HEK293T (cell line): ENCODE measurements at regions not wholly inside any gene's neighbourhood (a gene's known extent, or its start where the extent isn't known, plus 50 kb on each side); places are given as distances from the start of the nearest gene placed in this dataset.

Experiments used
- CTCF ChIA-PET: fragments of 350-600 bp; formaldehyde crosslinking; extraction: SDS; loops from one replicate; lab custom pipeline; 2021; ENCODE audit warnings: antibody characterized with exemption, inconsistent platforms; lab: Yijun Ruan, JAX
- POLR2A ChIA-PET: fragments of 350-600 bp; formaldehyde crosslinking; extraction: SDS; loops from one replicate; lab custom pipeline; 2020; ENCODE audit warnings: antibody characterized with exemption, inconsistent platforms; lab: Yijun Ruan, JAX
- DNase-seq: peaks from one replicate; pipeline ENCODE4 v3.0.0; 2012; ENCODE audit warnings: mixed read lengths; ENCODE audit errors: extremely low spot score
- ARNT ChIP-seq: fragments of 450-650 bp; IDR thresholded peaks from 2 replicates; pipeline ENCODE4 v1.6.1; 2017; ENCODE audit warnings: mild to moderate bottlenecking
- BHLHE40 ChIP-seq: fragments of 450-650 bp; IDR thresholded peaks from 2 replicates; pipeline ENCODE4 v1.6.1; 2016; ENCODE audit warnings: mild to moderate bottlenecking, moderate library complexity, borderline replicate concordance
- CTBP1 ChIP-seq: fragments of 450-650 bp; IDR thresholded peaks from 2 replicates; pipeline ENCODE4 v1.6.1; 2016; ENCODE audit warnings: borderline replicate concordance
- ELF4 ChIP-seq: fragments of 450-650 bp; IDR thresholded peaks from 2 replicates; pipeline ENCODE4 v1.6.1; 2017; ENCODE audit warnings: antibody characterized with exemption
- FOXA1 ChIP-seq: fragments of 450-650 bp; IDR thresholded peaks from 2 replicates; pipeline ENCODE4 v1.6.1; 2016; ENCODE audit warnings: mild to moderate bottlenecking
- FOXK2 ChIP-seq: fragments of 450-650 bp; IDR thresholded peaks from 2 replicates; pipeline ENCODE4 v1.6.1; 2016; ENCODE audit warnings: mild to moderate bottlenecking
- FOXM1 ChIP-seq: fragments of 450-650 bp; IDR thresholded peaks from 2 replicates; pipeline ENCODE4 v1.6.1; 2017; ENCODE audit warnings: mild to moderate bottlenecking, borderline replicate concordance
- HDGF ChIP-seq: fragments of 450-650 bp; IDR thresholded peaks from 2 replicates; pipeline ENCODE4 v1.6.1; 2017; ENCODE audit warnings: antibody characterized with exemption, borderline replicate concordance
- L3MBTL2 ChIP-seq: fragments of 450-650 bp; conservative IDR thresholded peaks from 2 replicates; pipeline ENCODE4 v1.6.1; 2016; ENCODE audit warnings: mild to moderate bottlenecking
- LEF1 ChIP-seq: fragments of 450-650 bp; IDR thresholded peaks from 2 replicates; pipeline ENCODE4 v1.6.1; 2017; ENCODE audit warnings: mild to moderate bottlenecking, borderline replicate concordance
- NFRKB ChIP-seq: fragments of 450-650 bp; IDR thresholded peaks from 2 replicates; pipeline ENCODE4 v1.6.1; 2016; ENCODE audit warnings: mild to moderate bottlenecking, moderate library complexity
- SP1 ChIP-seq: fragments of 450-650 bp; IDR thresholded peaks from 2 replicates; pipeline ENCODE4 v1.6.1; 2017
- SUZ12 ChIP-seq: fragments of 450-650 bp; IDR thresholded peaks from 2 replicates; pipeline ENCODE4 v1.6.1; 2016; ENCODE audit warnings: mild to moderate bottlenecking
- TARDBP ChIP-seq: fragments of 450-650 bp; IDR thresholded peaks from 2 replicates; pipeline ENCODE4 v1.6.1; 2016
- ZNF384 ChIP-seq: fragments of 450-650 bp; IDR thresholded peaks from 2 replicates; pipeline ENCODE4 v1.6.1; 2016
- TF ChIP-seq, protein P1 (sequence below): fragments of 450-650 bp; IDR thresholded peaks from 2 replicates; pipeline ENCODE4 v1.6.1; 2016

DNA sequence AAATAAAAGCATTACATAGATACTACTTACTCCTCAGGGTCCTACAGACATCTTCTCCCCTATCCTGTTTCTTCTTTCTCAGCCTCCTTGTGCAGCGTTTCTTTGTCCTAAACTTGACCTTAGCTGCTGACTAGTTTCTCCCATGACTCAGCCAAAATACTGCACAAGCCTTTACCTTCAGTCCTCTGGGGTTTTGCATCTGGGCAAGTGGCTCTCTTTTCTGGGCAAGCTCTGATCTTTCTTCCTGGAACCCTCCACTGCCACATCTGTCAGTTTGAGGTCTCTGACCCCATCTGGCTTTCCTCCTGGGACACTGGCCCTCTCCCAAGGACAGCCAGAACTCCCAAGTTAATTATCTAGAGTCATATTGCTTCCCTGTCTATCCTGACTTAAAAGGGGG is 838.4 kb downstream of the DHX35 start:
- TF ChIP-seq FOXK2 (no peak), SUZ12 (no peak), HDGF (no peak), TARDBP (no peak), CTBP1 (no peak), SP1 (no peak), ARNT (no peak), FOXM1 (no peak), L3MBTL2 (no peak), LEF1 (no peak), FOXA1 (no peak), BHLHE40 (no peak), NFRKB (no peak), ELF4 (no peak), ZNF384 (no peak)
- TF ChIP-seq, protein P1, sequence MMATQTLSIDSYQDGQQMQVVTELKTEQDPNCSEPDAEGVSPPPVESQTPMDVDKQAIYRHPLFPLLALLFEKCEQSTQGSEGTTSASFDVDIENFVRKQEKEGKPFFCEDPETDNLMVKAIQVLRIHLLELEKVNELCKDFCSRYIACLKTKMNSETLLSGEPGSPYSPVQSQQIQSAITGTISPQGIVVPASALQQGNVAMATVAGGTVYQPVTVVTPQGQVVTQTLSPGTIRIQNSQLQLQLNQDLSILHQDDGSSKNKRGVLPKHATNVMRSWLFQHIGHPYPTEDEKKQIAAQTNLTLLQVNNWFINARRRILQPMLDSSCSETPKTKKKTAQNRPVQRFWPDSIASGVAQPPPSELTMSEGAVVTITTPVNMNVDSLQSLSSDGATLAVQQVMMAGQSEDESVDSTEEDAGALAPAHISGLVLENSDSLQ, result no peak
- CTCF ChIA-PET, result no interaction called here
- DNase-seq, result no peak
- POLR2A ChIA-PET, result no interaction called here

DNA sequence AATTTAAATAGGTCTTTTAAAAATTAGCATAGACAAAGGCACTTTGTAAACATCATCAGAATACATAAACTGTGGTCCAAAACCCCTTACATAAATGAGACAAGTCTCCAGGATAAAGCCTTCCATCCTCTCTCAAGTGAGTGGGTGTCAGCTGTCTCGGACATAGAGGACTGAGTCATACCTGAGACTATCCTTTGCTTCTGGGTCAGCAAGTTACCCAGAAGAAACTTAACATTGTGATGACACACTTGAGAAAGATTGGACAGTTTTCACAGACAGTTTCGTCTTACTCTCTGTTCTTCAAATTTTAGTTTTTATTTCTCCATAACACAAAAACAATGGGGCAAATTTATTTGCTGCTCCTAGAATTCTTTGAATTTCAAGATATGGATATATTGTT is 838.0 kb downstream of the DHX35 start:
- no peak for DNase-seq
- ChIA-PET CTCF (no interaction called here), POLR2A (no interaction called here)
- no peak for TF ChIP-seq FOXM1
- no peak for TF ChIP-seq SP1
- TF ChIP-seq HDGF, result no peak
- no peak for TF ChIP-seq ARNT
- no peak for TF ChIP-seq BHLHE40
- no peak for TF ChIP-seq TARDBP
- no peak for TF ChIP-seq SUZ12
- no peak for TF ChIP-seq CTBP1
- no peak for TF ChIP-seq L3MBTL2
- TF ChIP-seq FOXK2, result no peak
- no peak for TF ChIP-seq NFRKB
- no peak for TF ChIP-seq FOXA1
- TF ChIP-seq LEF1, result no peak
- TF ChIP-seq ZNF384, result no peak
- TF ChIP-seq, protein P1, result no peak
- no peak for TF ChIP-seq ELF4

DNA sequence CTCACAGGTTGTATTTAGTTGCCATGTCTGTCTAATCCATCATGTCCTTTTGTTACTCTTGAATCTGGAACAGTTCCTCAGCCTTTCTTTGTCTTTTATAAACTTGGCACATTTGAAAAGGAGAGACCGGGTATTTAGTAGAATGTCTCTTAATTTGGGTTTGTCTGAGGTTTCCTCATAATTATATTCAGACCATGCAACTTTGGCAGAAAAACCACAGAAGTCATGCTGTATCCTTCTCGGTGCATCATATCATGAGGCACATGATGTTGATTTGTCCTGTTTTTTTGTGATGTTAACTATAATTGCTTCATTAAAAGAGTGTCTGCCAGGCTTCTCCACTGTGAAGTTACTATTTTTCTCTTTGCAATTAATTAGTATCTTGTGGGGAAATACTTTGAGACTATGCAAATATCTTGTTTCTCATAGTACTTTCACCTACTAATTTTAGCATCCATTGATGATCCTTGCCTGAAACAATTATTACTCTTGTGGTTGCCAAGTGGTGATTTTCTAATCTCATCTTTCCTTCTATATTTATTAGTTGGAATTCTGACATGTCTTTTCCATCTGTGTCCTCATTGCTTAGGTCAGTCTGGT is 837.3 kb downstream of the DHX35 start:
- no peak for DNase-seq

DNA sequence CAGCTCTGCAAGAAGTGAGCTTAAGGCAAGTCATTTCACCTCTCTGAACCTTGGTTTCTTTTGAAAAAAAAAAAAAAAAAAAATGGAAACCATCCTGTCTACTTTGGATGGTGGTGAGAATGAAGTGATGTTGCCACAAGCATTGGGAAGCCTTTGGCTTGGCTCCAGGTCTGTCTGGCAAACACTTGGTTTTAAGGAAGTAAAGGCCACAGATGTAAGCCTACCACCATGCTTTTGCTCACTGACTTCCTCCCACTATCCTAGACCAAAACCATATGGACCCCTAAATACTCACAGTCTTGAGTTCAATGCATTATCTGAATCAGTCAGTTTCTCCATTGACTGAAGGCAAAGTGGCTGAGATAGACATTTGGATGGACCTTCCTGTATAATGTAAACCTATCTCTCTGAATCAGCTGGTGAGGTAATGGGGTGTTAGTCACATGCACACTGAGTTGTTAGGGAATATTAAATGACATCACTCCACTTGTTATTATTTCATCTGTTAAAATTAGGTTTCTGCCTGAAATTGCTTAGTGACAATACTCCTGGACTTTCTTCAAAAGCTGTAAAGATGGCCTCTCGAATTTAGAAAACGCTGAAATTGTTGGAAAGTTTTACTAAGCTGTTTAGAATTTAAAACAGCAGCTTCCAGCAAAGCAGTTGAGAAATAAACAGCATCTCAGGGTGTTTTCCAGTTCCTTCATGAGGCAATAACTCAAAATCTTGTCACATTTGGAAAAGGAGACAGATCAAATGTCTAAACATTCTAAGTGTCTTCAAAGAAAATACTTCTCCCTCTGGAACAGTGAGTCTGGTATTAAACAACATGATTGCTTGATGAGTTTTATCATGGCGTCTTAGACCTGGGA is 833.5 kb downstream of the DHX35 start:
- no peak for DNase-seq
- CTCF ChIA-PET, result no interaction called here
- POLR2A ChIA-PET, result no interaction called here
- TF ChIP-seq LEF1 (no peak), L3MBTL2 (no peak), TARDBP (no peak), BHLHE40 (no peak), FOXA1 (no peak), FOXM1 (no peak), SP1 (no peak)

More for the DNA sequence above, 837.3 kb downstream of the DHX35 start:
- ChIA-PET CTCF (no interaction called here), POLR2A (no interaction called here)
- TF ChIP-seq BHLHE40 (no peak), CTBP1 (no peak), FOXA1 (no peak), FOXK2 (no peak), ELF4 (no peak), L3MBTL2 (no peak), ZNF384 (no peak), FOXM1 (no peak), ARNT (no peak), TARDBP (no peak)

DNA sequence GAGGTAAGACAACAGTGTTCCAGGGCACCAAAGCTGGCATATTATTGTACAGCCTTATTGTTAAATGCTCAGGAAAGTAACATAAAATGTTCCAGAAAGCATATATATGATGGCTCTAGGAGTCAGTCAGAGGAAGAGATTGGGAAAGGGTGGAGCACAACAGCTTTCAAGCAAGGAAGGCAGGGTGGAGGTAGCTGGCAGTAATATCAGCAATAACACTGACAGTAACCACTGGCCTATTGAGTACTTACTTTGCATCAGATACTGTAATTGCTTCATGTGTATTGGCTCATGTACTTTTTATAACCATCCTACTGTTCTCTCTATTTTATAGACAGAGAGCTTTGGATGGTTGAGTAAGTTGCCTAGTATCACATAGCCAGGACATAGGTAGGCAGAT is 830.2 kb downstream of the DHX35 start:
- no peak for DNase-seq
- ChIA-PET CTCF (no interaction called here), POLR2A (no interaction called here)
- TF ChIP-seq HDGF, result no peak
- TF ChIP-seq TARDBP, result no peak
- TF ChIP-seq, protein P1, result no peak
- no peak for TF ChIP-seq SP1
- TF ChIP-seq CTBP1, result no peak
- TF ChIP-seq NFRKB, result no peak
- no peak for TF ChIP-seq FOXM1
- TF ChIP-seq BHLHE40, result no peak
- no peak for TF ChIP-seq LEF1
- TF ChIP-seq FOXK2, result no peak
- no peak for TF ChIP-seq L3MBTL2
- TF ChIP-seq ZNF384, result no peak
- no peak for TF ChIP-seq SUZ12

DNA sequence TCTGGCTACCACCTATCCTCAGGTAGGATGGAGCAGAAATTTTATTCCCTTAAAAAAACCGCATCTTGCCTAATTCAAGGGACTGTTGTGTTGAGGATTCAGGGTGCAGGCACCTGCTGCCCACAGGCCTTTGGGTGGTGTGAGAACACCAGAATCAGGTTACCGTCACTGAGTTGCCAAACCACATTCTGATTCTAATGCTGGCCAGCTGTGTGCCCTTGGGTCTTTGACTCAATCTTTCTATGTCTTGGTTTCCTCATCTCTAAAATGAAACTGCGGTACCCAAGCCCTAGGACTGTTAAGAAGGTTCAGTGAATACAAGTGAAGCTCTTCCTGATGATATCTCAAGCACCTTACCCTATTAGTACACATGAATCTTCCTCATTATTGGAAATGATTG is 827.3 kb downstream of the DHX35 start:
- TF ChIP-seq ARNT (no peak), SUZ12 (no peak), FOXK2 (no peak), ELF4 (no peak), FOXM1 (no peak), L3MBTL2 (no peak), BHLHE40 (no peak), ZNF384 (no peak), FOXA1 (no peak), LEF1 (no peak), SP1 (no peak), NFRKB (no peak)
- DNase-seq, result no peak
- POLR2A ChIA-PET, result no interaction called here
- CTCF ChIA-PET, result no interaction called here
